Spleen (tissue), 11 donors: ENCODE measurements at regions not wholly inside any gene's neighbourhood (a gene's known extent, or its start where the extent isn't known, plus 50 kb on each side); places are given as distances from the start of the nearest gene placed in this dataset.

Source experiments
- DNase-seq: peaks from one replicate; pipeline ENCODE4 v3.0.0-alpha.2; 2020
- H3K27ac ChIP-seq, 8 donors: fragments of 200-600 bp; sonication (generic) in 7 of 8; 1 replicate in 4 of 8; 2 replicates in 4 of 8; pipeline versions ENCODE4 v1.5.0 to v1.8.0; 2016 to 2021; ENCODE audit warnings: inconsistent platforms in 4 of 8, mild to moderate bottlenecking in 4 of 8, moderate library complexity in 1 of 8
- H3K27me3 ChIP-seq, 7 donors: fragments of 200-600 bp; sonication (generic) in 6 of 7; replicated peaks in 1 of 7; 1 replicate in 4 of 7; 2 replicates in 3 of 7; pipeline versions ENCODE4 v1.5.0 to v1.8.0; 2016 to 2021; ENCODE audit warnings: inconsistent platforms in 3 of 7, mild to moderate bottlenecking in 1 of 7
- H3K36me3 ChIP-seq, 6 donors: fragments of 200-600 bp; sonication (generic) in 5 of 6; 1 replicate in 4 of 6; 2 replicates in 2 of 6; pipeline versions ENCODE4 v1.5.0 to v1.8.0; 2016 to 2021; ENCODE audit warnings: inconsistent platforms in 2 of 6
- H3K4me1 ChIP-seq, 6 donors: fragments of 200-600 bp; sonication (generic) in 5 of 6; 1 replicate in 3 of 6; 2 replicates in 3 of 6; pipeline versions ENCODE4 v1.5.0 to v1.8.0; 2016 to 2021; ENCODE audit warnings: inconsistent platforms in 3 of 6
- H3K4me3 ChIP-seq, 8 donors: fragments of 200-600 bp; sonication (generic) in 7 of 8; 1 replicate in 4 of 8; 2 replicates in 4 of 8; pipeline versions ENCODE4 v1.5.0 to v1.8.0; 2016 to 2021; ENCODE audit warnings: inconsistent platforms in 4 of 8, mild to moderate bottlenecking in 4 of 8, moderate library complexity in 2 of 8
- H3K9me3 ChIP-seq, 8 donors: fragments of 200-600 bp; sonication (generic) in 7 of 8; 1 replicate in 4 of 8; 2 replicates in 4 of 8; pipeline versions ENCODE4 v1.5.0 to v1.8.0; 2016 to 2021; ENCODE audit warnings: inconsistent platforms in 4 of 8
- CTCF ChIP-seq, 11 experiments: fragments of 200-600 bp in 7 of 11; fragments of 450-650 bp in 4 of 11; sonication (generic) in 4 of 11; IDR thresholded peaks in 8 of 11; conservative IDR thresholded peaks in 3 of 11; 1 replicate in 7 of 11; 2 replicates in 4 of 11; pipeline versions ENCODE4 v1.4.0 to v1.8.0; 2016 to 2021; ENCODE audit warnings: antibody characterized with exemption in 11 of 11, inconsistent platforms in 4 of 11, mild to moderate bottlenecking in 1 of 11
- POLR2A ChIP-seq, 3 donors: fragments of 450-650 bp; IDR thresholded peaks; one replicate each; pipeline ENCODE4 v1.5.1; 2017; ENCODE audit warnings: antibody characterized with exemption in 3 of 3, mild to moderate bottlenecking in 1 of 3
- POLR2AphosphoS5 ChIP-seq, 3 donors: sonication (generic); formaldehyde crosslinking; IDR thresholded peaks; one replicate each; pipeline ENCODE4 v1.5.1; 2017; ENCODE audit warnings: antibody characterized with exemption in 3 of 3
- WGBS, 5 donors: extraction: QIAGEN DNeasy Blood & Tissue Kit in 3 of 5; methylation state at CpG; one replicate each; pipeline versions ENCODE4 v1.1.5 to v1.1.7; 2013 to 2018; 5-methylcytosine and 5-hydroxymethylcytosine counted together
- intact Hi-C: fragments of 100-400 bp; cut with DNase I; formaldehyde crosslinking; loops from one replicate; pipeline ENCODE4 v1.15.0; 2023; ENCODE audit warnings: low total_unique reads
- donor health status: healthy with polysubstance abuse.
- donor health status: DM: no; HTN: no; CAD: no; lungs with moderate emphysema.
- donor health status: DM: no; HTN: no; CAD: no.
- donor health status: Bipolar disorder and iron deficiency.
- donor health status: healthy.
- donor health status: DM: no; HTN: no; CAD: no.
- donor health status: DM: yes; HTN: yes; CAD: no.

- Histone ChIP-seq H3K4me1 (peaks cover 0 to 15% (median 0%) of the 10 kb centered on the region in 6 donors), H3K27me3 (no peaks in the 10 kb centered on the region), H3K36me3 (no peaks in the 10 kb centered on the region), H3K27ac (no peak overlapping the region), H3K9me3 (peaks cover 0 to 11% (median 4%) of the 10 kb centered on the region in 8 donors), H3K4me3 (no peak overlapping the region)
- intact Hi-C loops: no loop called here
- DNase-seq: no peak
- 95 to 99% (median 96%) methylated on average over 8 of the region's 8 CpGs for WGBS, 5 donors
- TF ChIP-seq POLR2AphosphoS5 (IDR thresholded peaks at IDR 0.05) (no peak), CTCF (IDR thresholded peaks at IDR 0.05 in 8 of 11, conservative IDR thresholded peaks at IDR 0.05 in 3 of 11) (no peak), POLR2A (IDR thresholded peaks at IDR 0.05) (no peak)
Observed at GRCh38 chr15:70385711-70386110, 288.0 kb upstream of the TLE3 start.

- 78 to 83% (median 78%) methylated on average over 6 of the region's 6 CpGs for WGBS, 5 donors
- Histone ChIP-seq H3K36me3 (no peaks in the 10 kb centered on the region), H3K27me3 (no peaks in the 10 kb centered on the region), H3K4me1 (peaks cover 0 to 15% (median 0%) of the 10 kb centered on the region in 6 donors), H3K4me3 (no peak overlapping the region), H3K27ac (no peak overlapping the region), H3K9me3 (peaks cover 0 to 11% (median 2%) of the 10 kb centered on the region in 8 donors)
- intact Hi-C loops: no loop called here
- DNase-seq: no peak
- no peak for TF ChIP-seq POLR2A (IDR thresholded peaks at IDR 0.05)
- no peak for TF ChIP-seq CTCF (IDR thresholded peaks at IDR 0.05 in 8 of 11, conservative IDR thresholded peaks at IDR 0.05 in 3 of 11)
- TF ChIP-seq POLR2AphosphoS5 (IDR thresholded peaks at IDR 0.05): no peak
Observed at GRCh38 chr15:70385052-70385451, 287.3 kb upstream of the TLE3 start.

- no peak for DNase-seq
- WGBS, 5 donors: 81 to 96% (median 91%) methylated on average over 8 of the region's 8 CpGs
- TF ChIP-seq POLR2AphosphoS5 (IDR thresholded peaks at IDR 0.05) (no peak), POLR2A (IDR thresholded peaks at IDR 0.05) (no peak), CTCF (IDR thresholded peaks at IDR 0.05 in 8 of 11, conservative IDR thresholded peaks at IDR 0.05 in 3 of 11) (no peak)
- intact Hi-C loops: no loop called here
- H3K27ac ChIP-seq: no peak overlapping the region
- H3K9me3 ChIP-seq: peaks cover 0 to 11% (median 2%) of the 10 kb centered on the region in 8 donors
- H3K27me3 ChIP-seq: no peaks in the 10 kb centered on the region
- no peaks in the 10 kb centered on the region for H3K36me3 ChIP-seq
- H3K4me3 ChIP-seq: no peak overlapping the region
- H3K4me1 ChIP-seq: peaks cover 0 to 15% (median 0%) of the 10 kb centered on the region in 6 donors
Observed at GRCh38 chr15:70383856-70384255, 286.1 kb upstream of the TLE3 start.

- intact Hi-C loops: no loop called here
- H3K36me3 ChIP-seq: no peaks in the 10 kb centered on the region
- 92 to 96% (median 93%) methylated on average over 13 to 14 of the region's 14 CpGs for WGBS, 5 donors
- peaks cover 0 to 15% (median 0%) of the 10 kb centered on the region in 6 donors for H3K4me1 ChIP-seq
- DNase-seq: no peak
- no peak for TF ChIP-seq POLR2A (IDR thresholded peaks at IDR 0.05)
- no peak for TF ChIP-seq CTCF (IDR thresholded peaks at IDR 0.05 in 8 of 11, conservative IDR thresholded peaks at IDR 0.05 in 3 of 11)
- TF ChIP-seq POLR2AphosphoS5 (IDR thresholded peaks at IDR 0.05): no peak
- H3K4me3 ChIP-seq: no peak overlapping the region
- H3K27ac ChIP-seq: no peak overlapping the region
- H3K27me3 ChIP-seq: no peaks in the 10 kb centered on the region
- peaks cover 0 to 11% (median 2%) of the 10 kb centered on the region in 8 donors for H3K9me3 ChIP-seq
Observed at GRCh38 chr15:70382762-70383458, 285.2 kb upstream of the TLE3 start.
